NCI-H1694 (cell line): ENCODE measurements at regions not wholly inside any gene's neighbourhood (a gene's known extent, or its start where the extent isn't known, plus 50 kb on each side); places are given as distances from the start of the nearest gene placed in this dataset.
"Not testable (repeated sequence)": the region's sequence is repeated elsewhere in the genome, so short reads cannot be mapped to it uniquely, and the experiment has no call there.

Experiments
- DNase-seq: peaks from one replicate; lab custom pipeline; 2025; lab: John Stamatoyannopoulos, UW

DNA sequence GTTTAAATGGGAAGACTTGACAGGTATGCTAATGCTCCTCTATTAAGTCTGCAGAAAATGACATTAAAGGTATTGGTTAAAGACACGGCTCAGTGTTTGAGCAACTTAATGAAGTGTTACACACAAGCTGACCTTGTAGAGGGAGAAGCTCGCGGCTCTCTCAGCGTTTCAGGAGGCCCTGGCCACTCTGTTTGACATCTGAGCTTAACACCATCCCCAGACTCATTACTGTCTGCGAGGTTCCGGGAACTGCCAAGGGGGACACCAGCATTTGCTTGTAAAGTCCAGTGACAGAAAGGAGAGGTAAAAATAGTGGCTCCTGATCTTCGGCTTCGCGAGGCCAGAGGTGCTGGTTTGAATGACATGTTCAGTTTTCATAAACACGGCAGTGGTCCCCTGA, 540.7 kb upstream of the CADM1 start:
- no peak for DNase-seq

- no peak for DNase-seq
Measured at GRCh38 chr11:116044520-116044919, 540.3 kb upstream of the CADM1 start.

DNA sequence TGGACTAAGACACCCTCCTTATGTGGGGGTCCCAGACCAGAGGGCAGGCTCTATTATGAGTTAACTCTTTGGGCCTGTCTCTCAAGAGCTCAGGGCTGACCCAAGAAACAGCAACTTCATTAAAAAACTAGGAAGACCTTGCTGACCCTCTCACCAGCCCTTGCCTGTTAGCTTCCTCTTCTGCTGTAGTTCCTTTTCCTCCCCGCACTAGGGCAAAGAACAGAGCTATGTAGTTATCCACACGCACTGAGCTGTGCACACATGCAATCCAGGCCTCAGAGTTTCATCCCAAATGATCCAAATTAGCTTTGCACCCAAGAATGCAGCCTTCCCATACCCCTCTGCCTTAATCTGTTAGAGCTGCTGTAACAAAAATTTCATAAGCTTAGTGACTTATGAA, 539.6 kb upstream of the CADM1 start:
- DNase-seq = no peak

- not testable (repeated sequence) for DNase-seq
Measured at GRCh38 chr11:116043059-116043458, 538.8 kb upstream of the CADM1 start.

GRCh38 chr11:116042146-116042545, 537.9 kb upstream of the CADM1 start:
- no peak for DNase-seq

- no peak for DNase-seq
Measured at GRCh38 chr11:116037861-116038260, 533.6 kb upstream of the CADM1 start.

DNA sequence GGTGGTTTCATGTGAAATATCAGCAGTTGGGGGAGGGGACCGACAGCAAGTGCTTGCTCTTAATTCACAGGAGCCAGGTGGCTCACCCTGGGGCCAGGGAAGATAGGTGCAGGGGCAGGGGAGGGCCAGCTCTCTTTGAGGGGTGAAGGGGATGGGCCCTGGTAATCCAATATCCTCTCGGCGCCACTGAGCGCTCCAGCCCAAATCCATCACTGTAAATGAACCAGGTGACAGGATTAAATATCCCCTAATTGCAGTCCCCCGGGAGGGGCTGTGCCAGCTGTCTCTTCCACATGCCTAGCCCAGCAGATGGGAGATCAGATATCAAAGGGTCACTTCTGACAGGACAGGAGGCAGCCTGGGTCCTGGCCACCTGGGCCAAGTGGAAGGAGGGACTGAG, 531.8 kb upstream of the CADM1 start:
- no peak for DNase-seq

GRCh38 chr11:116033931-116034553, 529.8 kb upstream of the CADM1 start:
- DNase-seq = no peak

GRCh38 chr11:116030697-116031331, 526.6 kb upstream of the CADM1 start:
- DNase-seq = no peak

DNA sequence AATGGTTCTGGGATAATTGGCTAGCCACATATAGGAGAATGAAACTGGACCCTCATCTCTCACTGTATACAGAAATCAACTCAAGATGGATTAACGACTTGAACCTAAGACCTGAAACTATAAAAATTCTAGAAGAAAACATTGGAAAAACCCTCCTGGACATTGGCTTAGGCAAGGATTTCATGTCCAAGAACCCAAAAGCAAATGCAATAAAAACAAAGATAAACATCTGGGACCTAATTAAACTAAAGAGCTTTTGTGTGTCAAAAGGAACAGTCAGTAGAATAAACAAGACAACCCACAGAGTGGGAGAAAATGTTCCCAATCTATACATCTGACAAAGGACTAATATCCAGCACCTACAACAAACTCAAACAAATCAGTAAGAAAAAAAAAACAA, 524.3 kb upstream of the CADM1 start:
- DNase-seq = not testable (repeated sequence)

GRCh38 chr11:115999437-115999836, 495.2 kb upstream of the CADM1 start:
- DNase-seq = no peak

- DNase-seq = no peak
Measured at GRCh38 chr11:115996808-115997188, 492.6 kb upstream of the CADM1 start.

GRCh38 chr11:115996125-115996807, 492.1 kb upstream of the CADM1 start:
- no peak for DNase-seq

DNA sequence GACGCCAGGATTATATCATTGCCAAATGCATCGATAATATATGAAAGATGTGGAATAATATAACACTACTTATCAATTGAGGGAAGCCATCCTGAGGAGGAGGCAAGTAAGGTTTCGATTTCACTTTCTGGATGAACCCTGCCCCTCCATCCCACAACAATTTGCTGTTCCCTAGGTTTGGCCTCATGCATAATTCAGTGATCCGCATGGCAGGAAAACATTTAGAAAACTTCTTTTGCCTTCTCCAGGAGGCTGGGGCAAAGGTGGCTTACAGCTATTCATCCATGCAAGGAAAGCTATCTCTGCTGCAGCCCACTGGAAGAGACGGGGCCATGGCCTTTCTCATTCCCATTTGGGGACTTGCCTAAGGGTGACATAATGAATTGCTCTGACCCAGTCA, 489.4 kb upstream of the CADM1 start:
- DNase-seq = no peak

- DNase-seq = no peak
Measured at GRCh38 chr11:115990004-115990447, 485.8 kb upstream of the CADM1 start.

DNA sequence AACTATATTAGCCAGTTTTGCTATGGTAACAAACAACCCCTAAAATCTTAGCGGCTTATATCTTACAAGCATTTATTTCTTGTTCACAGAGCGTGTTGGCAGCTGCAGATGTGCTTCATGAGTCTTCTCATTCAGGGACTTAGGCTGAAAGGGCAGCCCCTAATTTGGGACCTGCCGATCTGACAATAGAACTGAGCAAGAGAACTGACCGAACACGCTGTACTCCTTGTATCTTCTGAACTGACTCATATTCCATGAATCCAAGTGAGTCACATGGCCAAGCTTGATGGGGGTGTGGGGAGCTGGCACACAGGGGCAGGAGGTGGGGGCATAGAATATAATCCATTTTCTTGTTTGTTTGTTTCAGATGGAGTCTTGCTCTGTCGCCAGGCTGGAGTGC, 481.7 kb upstream of the CADM1 start:
- DNase-seq = no peak

DNA sequence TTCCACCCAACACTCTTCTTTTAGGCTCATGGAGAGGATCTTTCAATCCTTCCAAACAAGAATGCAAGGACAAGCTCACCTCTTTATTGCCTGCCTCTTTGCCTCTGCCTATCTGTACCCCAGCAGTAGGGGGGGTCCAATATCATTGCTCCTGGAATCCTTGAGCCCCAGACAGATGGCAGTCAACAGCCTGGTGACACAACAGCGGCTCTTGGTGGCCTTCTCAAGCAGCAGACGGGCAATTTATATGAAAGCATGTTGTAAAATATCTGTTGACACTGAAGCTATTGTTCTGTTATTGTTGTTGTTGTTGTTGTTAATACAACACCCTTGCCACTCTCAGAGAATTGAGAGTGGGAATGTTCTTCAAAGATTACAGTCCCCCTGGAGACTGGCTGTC, 480.0 kb upstream of the CADM1 start:
- no peak for DNase-seq

GRCh38 chr11:115982666-115983065, 478.5 kb upstream of the CADM1 start:
- no peak for DNase-seq

- no peak for DNase-seq
Measured at GRCh38 chr11:115981814-115982471, 477.7 kb upstream of the CADM1 start.

GRCh38 chr11:115981104-115981481, 476.9 kb upstream of the CADM1 start:
- no peak for DNase-seq

- DNase-seq = no peak
Measured at GRCh38 chr11:115980337-115981103, 476.3 kb upstream of the CADM1 start.

DNA sequence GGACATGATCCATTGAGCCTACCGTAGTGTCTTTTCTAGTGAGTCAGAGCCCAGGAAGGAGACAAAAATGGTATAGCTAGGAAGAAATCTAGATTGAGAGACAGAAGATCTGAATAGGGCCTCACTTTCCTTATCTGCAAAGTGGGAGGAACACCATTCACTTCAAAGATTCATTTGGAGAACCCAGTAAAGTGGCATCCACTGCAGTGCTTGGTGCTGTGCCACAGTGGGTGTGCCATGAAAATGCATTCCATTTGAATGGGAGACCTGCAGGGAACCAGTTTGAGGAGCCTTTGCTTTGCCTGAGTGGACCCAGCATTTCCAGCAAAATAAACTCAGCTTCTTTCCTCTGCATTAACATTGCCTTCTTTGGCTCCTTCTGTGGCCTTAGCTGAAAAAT, 470.5 kb upstream of the CADM1 start:
- DNase-seq = no peak
